ENCODE measurements at regions not wholly inside any gene's neighbourhood (a gene's known extent, or its start where the extent isn't known, plus 50 kb on each side); places are given as distances from the start of the nearest gene placed in this dataset.
"Not testable (repeated sequence)": the region's sequence is repeated elsewhere in the genome, so short reads cannot be mapped to it uniquely, and the experiment has no call there.

- DNase-seq, result no peak
Observed at GRCh38 chr2:129035992-129036391, 717.3 kb upstream of the HS6ST1 start.

DNA sequence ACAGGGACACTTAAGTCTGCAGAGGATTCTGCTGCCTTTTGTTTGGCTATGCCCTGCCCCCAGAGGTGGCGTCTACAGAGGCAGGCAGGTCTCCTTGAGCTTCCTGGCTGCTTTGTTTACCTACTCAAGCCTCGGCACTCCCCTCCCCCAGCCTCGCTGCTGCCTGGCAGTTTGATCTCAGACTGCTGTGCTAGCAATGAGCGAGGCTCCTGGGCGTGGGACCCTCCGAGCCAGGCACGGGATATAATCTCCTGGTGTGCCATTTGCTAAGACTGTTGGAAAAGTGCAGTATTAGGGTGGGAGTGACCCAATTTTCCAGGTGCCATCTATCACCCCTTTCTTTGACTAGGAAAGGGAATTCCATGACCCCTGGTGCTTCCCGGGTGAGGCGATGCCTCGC, 725.0 kb upstream of the HS6ST1 start:
- DNase-seq, result not testable (repeated sequence)

- DNase-seq, result not testable (repeated sequence)
Observed at GRCh38 chr2:129046475-129046874, 727.8 kb upstream of the HS6ST1 start.

- no peak for DNase-seq
Observed at GRCh38 chr2:129050101-129050500, 731.4 kb upstream of the HS6ST1 start.

- DNase-seq, result no peak
Observed at GRCh38 chr2:129055242-129055641, 736.6 kb upstream of the HS6ST1 start.

DNA sequence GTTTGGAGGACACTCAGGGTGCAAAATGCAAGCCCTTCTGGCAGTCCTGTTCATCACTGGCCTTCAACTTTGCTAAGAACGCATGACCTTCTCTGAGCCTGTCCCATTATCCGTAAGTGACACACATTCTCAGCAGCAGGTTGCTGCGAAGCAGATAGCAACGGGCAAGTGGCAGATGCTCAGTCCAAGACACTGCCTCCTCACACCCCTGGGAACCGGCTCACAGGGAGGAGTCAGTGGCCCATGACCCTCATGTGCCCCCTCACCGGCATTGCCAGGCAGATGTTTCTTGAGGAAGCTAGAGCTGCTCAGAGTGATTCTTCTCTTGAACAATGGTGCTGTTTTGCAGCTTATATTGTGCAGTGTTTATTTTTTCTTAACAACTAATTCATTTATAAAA, 737.2 kb upstream of the HS6ST1 start:
- DNase-seq, result no peak

GRCh38 chr2:129056309-129056958, 737.8 kb upstream of the HS6ST1 start:
- DNase-seq, result no peak

- no peak for DNase-seq
Observed at GRCh38 chr2:129056959-129057317, 738.3 kb upstream of the HS6ST1 start.

- DNase-seq, result no peak
Observed at GRCh38 chr2:129058981-129059380, 740.3 kb upstream of the HS6ST1 start.

GRCh38 chr2:129059476-129059875, 740.8 kb upstream of the HS6ST1 start:
- no peak for DNase-seq

GRCh38 chr2:129061069-129061768, 742.6 kb upstream of the HS6ST1 start:
- no peak for DNase-seq

DNA sequence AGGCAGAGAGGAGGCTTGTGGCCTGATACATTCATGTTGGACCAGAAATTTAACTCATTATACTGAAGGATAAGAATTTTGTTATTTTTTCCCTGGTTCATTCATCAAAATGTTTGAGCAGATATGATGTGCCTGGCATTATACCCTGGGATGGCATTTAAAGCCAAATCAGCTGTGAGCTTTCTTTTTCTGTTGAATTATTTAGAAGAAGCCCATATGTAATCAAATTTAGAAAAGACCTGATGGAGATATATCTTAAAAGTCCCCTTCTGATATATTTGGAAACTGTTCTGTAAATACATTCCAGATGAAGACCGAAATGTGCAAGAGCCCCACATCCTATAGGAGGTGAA, 743.1 kb upstream of the HS6ST1 start:
- no peak for DNase-seq

DNA sequence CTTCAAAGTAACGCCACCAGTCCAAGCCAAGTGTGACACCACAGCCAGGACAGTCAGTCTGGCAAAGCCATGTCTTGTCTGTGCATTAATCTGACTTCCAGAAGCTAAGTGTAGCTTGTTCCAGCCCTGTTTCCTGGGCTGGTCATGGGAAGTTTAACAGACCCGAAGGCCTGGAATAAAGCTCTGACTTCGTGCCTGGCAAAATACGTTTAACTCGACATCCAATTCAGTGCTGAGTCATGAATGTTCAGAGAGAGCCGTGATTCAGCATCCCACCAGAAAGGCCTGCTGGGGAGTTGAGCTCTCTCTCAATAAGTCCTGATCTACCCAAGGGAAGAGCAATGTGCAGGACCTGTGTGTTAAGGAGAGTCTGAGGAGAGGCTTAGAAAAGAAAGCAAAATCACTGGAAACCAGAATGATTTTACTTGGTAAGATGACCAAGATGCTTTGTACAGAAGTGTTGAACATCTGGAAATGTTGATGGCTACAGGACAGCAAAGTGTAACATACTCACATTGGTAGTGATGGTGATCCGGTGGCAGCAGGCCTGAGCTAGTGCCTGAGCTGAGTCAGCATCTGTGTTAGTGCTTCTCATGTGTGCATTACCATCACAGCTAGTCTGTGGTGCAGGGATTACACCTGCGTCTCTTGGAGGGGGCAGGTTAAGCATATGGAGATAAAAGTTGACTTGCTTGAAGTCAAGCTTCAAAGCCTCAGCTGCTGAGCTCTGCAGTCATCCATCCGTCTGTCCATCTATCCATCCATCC, 743.7 kb upstream of the HS6ST1 start:
- DNase-seq, result no peak

DNA sequence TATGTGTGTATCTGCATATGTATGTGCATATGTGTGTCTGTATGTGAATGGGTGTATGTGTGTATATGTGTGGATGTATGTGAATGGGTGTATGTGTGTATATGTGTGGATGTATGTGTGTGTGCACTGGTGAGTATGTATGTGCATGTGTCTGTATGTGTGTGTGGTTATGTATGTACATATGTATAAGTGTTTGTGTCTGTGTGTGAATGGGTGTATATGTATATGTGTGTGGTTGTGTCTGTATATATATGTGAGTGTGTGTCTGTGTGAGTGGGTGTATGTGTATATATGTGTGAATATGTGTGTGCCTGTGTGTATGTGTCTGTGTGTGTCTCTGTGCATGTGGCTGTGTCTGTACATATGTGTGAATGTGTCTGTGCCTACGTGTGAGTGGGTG, 748.4 kb upstream of the HS6ST1 start:
- DNase-seq, result no peak

- no peak for DNase-seq
Observed at GRCh38 chr2:129067953-129068352, 749.3 kb upstream of the HS6ST1 start.

DNA sequence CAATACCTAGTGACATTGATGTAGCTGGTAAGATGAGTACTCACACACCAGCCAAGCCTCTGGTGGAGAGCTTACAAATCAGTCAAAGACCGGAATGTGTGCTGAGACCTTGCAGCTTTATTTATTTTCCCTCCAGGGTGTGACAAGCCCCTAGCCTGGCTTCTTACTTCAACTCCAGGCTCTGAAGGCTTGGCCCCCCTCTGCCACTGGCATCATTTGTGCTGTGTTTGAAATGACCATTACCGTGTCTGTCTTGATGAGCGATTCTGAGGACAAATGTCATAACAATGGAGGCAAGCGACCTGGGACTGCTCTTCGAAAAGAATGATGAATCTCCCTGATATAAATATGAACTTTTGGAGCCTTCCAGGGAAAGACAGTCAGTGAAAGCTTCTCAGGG, 749.9 kb upstream of the HS6ST1 start:
- DNase-seq, result no peak

GRCh38 chr2:129069875-129070594, 751.4 kb upstream of the HS6ST1 start:
- DNase-seq, result no peak

GRCh38 chr2:129070663-129071062, 752.0 kb upstream of the HS6ST1 start:
- no peak for DNase-seq

DNA sequence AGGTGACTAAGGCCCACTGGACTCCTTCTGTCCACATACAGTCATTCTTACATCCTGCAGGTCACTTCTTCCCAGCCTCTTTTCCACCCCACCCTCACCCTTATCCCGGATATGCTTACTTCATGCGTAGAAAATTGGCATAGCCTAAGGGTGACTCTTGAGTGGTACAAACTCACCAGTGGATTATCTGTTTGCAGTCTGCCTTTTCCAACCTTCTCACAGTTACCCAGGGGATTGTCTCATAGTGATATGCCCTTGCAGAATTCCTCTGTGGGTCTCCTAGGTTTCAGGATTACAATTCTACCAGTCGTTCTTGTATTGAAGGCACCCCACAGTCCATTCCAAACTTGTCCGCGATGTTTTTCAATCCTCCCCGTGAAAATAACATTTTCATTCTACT, 752.9 kb upstream of the HS6ST1 start:
- no peak for DNase-seq

DNA sequence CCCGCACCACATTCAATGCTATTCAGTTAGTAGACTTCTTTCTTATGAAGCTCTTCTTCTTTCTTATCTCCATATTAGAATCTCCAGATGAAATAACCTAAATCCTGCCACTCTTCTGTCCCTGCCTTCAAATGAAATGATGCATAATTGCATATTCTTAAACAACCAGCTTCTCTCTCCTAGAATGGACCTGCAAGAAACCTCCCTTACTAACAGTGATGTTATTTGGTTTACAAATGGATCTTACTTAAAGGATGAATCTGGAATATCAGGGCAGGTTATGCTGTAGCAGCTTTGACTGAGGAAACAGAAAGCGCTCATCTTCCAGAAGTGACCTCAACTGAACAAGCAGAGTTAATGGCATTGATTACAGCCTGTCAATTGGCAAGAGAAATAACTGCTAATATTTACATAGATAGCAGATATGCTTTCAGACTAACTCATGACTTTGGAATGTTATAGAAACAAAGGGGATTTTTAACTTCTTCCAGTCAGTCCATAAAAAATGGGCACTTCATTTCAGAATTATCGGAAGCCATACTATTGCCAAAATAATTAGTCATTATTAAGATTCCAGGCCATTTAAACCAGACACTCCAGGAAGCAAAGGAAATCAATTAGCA, 755.7 kb upstream of the HS6ST1 start:
- no peak for DNase-seq

GRCh38 chr2:129078548-129078947, 759.9 kb upstream of the HS6ST1 start:
- DNase-seq, result no peak

GRCh38 chr2:129080715-129081476, 762.2 kb upstream of the HS6ST1 start:
- DNase-seq, result no peak
